OCI-LY3 (cell line): ENCODE measurements at regions not wholly inside any gene's neighbourhood (a gene's known extent, or its start where the extent isn't known, plus 50 kb on each side); places are given as distances from the start of the nearest gene placed in this dataset.

Source experiments
- EZH2phosphoT487 ChIP-seq: fragments of 200-600 bp; shearing (Covaris generic); IDR thresholded peaks from 2 replicates; pipeline ENCODE4 v1.6.1; 2018; ENCODE audit warnings: antibody characterized with exemption, mixed run types, low read depth
- TF ChIP-seq, protein P1 (sequence below): fragments of 200-600, 300-600 bp; sonication (generic); IDR thresholded peaks from 2 replicates; pipeline ENCODE4 v1.5.1; 2014; ENCODE audit warnings: antibody characterized with exemption, low read length, low read depth

DNA sequence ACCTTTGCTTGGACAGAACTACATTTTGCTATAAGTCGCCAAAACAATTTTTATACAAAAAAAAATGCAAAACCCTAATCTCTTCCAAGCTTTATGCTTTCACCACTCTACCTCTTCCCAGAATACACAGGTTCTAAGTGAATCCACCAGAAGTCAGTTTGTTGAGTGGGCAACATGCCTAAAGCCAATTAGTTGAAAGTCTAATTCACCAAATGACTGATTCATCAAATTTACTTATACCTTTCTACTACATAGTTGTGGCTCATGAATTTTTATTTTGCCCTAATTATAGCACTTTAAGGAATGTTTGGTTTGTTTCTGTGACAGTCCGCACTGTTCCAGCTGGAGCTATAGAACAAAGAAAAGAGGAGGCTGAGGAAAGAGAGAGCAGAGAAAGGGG, 265.9 kb upstream of the TGFBR2 start:
- TF ChIP-seq, protein P1, sequence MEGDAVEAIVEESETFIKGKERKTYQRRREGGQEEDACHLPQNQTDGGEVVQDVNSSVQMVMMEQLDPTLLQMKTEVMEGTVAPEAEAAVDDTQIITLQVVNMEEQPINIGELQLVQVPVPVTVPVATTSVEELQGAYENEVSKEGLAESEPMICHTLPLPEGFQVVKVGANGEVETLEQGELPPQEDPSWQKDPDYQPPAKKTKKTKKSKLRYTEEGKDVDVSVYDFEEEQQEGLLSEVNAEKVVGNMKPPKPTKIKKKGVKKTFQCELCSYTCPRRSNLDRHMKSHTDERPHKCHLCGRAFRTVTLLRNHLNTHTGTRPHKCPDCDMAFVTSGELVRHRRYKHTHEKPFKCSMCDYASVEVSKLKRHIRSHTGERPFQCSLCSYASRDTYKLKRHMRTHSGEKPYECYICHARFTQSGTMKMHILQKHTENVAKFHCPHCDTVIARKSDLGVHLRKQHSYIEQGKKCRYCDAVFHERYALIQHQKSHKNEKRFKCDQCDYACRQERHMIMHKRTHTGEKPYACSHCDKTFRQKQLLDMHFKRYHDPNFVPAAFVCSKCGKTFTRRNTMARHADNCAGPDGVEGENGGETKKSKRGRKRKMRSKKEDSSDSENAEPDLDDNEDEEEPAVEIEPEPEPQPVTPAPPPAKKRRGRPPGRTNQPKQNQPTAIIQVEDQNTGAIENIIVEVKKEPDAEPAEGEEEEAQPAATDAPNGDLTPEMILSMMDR = no peak
- TF ChIP-seq EZH2phosphoT487 = no peak
